WTC11 (cell line): ENCODE measurements at regions not wholly inside any gene's neighbourhood (a gene's known extent, or its start where the extent isn't known, plus 50 kb on each side); places are given as distances from the start of the nearest gene placed in this dataset.

Experiments
- ETV6 ChIP-seq: sonication (generic); formaldehyde crosslinking; IDR thresholded peaks from 2 replicates; pipeline ENCODE4 v1.8.1; 2022; ENCODE audit warnings: mild to moderate bottlenecking, missing genetic modification reagents
- GABPB1 ChIP-seq: sonication (generic); formaldehyde crosslinking; IDR thresholded peaks from 2 replicates; pipeline ENCODE4 v1.8.1; 2023; ENCODE audit warnings: mild to moderate bottlenecking, missing genetic modification reagents
- JUN ChIP-seq: sonication (generic); formaldehyde crosslinking; IDR thresholded peaks from 2 replicates; pipeline ENCODE4 v1.8.0; 2023; ENCODE audit warnings: mild to moderate bottlenecking, missing genetic modification reagents
- MYBL2 ChIP-seq: sonication (generic); formaldehyde crosslinking; IDR thresholded peaks from 2 replicates; pipeline ENCODE4 v1.8.1; 2023; ENCODE audit warnings: mild to moderate bottlenecking, moderate library complexity, missing genetic modification reagents
- NFYB ChIP-seq: sonication (generic); formaldehyde crosslinking; conservative IDR thresholded peaks from 2 replicates; pipeline ENCODE4 v1.8.0; 2022; ENCODE audit warnings: low read depth, missing genetic modification reagents
- NR2C2 ChIP-seq: sonication (generic); formaldehyde crosslinking; IDR thresholded peaks from 2 replicates; pipeline ENCODE4 v1.8.0; 2022; ENCODE audit warnings: mild to moderate bottlenecking, missing genetic modification reagents
- TF ChIP-seq, protein P1 (sequence below): fragments of 200-600 bp; IDR thresholded peaks from 2 replicates; pipeline ENCODE4 v1.8.0; 2022; ENCODE audit warnings: antibody characterized with exemption
- TF ChIP-seq, protein P2 (sequence below): sonication (generic); formaldehyde crosslinking; IDR thresholded peaks from 2 replicates; pipeline ENCODE4 v1.8.1; 2023; ENCODE audit warnings: mild to moderate bottlenecking, missing genetic modification reagents, moderate library complexity
- TF ChIP-seq, protein P3 (sequence below): sonication (generic); formaldehyde crosslinking; IDR thresholded peaks from 2 replicates; pipeline ENCODE4 v1.8.0; 2022; ENCODE audit warnings: missing genetic modification reagents
- TF ChIP-seq, protein P4 (sequence below): sonication (generic); formaldehyde crosslinking; IDR thresholded peaks from 2 replicates; pipeline ENCODE4 v1.8.0; 2022; ENCODE audit warnings: mild to moderate bottlenecking, missing genetic modification reagents

DNA sequence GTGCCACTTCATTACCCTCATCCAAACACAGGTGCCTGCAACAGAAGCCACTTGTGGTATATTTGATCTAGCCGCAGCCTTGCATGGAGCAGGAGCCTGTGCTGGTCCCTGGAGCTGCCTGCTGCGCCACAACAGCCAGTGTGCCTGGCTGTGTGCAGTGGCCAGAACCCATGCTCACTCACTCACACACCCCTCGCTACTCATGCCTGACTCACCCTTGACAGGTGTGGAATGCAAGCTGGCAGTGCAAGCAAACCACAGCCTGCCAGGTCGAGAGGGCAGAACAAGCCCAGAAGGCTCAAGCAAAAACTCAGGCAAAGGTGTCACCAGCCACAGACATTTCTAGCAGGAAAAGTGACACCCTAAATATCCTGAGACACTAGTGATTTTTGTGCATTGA, 1510.9 kb downstream of the KCNT2 start:
- TF ChIP-seq, protein P1, sequence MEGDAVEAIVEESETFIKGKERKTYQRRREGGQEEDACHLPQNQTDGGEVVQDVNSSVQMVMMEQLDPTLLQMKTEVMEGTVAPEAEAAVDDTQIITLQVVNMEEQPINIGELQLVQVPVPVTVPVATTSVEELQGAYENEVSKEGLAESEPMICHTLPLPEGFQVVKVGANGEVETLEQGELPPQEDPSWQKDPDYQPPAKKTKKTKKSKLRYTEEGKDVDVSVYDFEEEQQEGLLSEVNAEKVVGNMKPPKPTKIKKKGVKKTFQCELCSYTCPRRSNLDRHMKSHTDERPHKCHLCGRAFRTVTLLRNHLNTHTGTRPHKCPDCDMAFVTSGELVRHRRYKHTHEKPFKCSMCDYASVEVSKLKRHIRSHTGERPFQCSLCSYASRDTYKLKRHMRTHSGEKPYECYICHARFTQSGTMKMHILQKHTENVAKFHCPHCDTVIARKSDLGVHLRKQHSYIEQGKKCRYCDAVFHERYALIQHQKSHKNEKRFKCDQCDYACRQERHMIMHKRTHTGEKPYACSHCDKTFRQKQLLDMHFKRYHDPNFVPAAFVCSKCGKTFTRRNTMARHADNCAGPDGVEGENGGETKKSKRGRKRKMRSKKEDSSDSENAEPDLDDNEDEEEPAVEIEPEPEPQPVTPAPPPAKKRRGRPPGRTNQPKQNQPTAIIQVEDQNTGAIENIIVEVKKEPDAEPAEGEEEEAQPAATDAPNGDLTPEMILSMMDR = no peak
- no peak for TF ChIP-seq JUN
- TF ChIP-seq, protein P2, sequence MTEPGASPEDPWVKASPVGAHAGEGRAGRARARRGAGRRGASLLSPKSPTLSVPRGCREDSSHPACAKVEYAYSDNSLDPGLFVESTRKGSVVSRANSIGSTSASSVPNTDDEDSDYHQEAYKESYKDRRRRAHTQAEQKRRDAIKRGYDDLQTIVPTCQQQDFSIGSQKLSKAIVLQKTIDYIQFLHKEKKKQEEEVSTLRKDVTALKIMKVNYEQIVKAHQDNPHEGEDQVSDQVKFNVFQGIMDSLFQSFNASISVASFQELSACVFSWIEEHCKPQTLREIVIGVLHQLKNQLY (CRISPR knock-in tag) = no peak
- no peak for TF ChIP-seq ETV6
- TF ChIP-seq MYBL2 (CRISPR knock-in tag) = no peak
- TF ChIP-seq, protein P3, sequence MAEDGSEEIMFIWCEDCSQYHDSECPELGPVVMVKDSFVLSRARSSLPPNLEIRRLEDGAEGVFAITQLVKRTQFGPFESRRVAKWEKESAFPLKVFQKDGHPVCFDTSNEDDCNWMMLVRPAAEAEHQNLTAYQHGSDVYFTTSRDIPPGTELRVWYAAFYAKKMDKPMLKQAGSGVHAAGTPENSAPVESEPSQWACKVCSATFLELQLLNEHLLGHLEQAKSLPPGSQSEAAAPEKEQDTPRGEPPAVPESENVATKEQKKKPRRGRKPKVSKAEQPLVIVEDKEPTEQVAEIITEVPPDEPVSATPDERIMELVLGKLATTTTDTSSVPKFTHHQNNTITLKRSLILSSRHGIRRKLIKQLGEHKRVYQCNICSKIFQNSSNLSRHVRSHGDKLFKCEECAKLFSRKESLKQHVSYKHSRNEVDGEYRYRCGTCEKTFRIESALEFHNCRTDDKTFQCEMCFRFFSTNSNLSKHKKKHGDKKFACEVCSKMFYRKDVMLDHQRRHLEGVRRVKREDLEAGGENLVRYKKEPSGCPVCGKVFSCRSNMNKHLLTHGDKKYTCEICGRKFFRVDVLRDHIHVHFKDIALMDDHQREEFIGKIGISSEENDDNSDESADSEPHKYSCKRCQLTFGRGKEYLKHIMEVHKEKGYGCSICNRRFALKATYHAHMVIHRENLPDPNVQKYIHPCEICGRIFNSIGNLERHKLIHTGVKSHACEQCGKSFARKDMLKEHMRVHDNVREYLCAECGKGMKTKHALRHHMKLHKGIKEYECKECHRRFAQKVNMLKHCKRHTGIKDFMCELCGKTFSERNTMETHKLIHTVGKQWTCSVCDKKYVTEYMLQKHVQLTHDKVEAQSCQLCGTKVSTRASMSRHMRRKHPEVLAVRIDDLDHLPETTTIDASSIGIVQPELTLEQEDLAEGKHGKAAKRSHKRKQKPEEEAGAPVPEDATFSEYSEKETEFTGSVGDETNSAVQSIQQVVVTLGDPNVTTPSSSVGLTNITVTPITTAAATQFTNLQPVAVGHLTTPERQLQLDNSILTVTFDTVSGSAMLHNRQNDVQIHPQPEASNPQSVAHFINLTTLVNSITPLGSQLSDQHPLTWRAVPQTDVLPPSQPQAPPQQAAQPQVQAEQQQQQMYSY (CRISPR knock-in tag) = no peak
- no peak for TF ChIP-seq NR2C2 (CRISPR knock-in tag)
- TF ChIP-seq NFYB (CRISPR knock-in tag) = no peak
- TF ChIP-seq GABPB1 (CRISPR knock-in tag) = no peak
- TF ChIP-seq, protein P4, sequence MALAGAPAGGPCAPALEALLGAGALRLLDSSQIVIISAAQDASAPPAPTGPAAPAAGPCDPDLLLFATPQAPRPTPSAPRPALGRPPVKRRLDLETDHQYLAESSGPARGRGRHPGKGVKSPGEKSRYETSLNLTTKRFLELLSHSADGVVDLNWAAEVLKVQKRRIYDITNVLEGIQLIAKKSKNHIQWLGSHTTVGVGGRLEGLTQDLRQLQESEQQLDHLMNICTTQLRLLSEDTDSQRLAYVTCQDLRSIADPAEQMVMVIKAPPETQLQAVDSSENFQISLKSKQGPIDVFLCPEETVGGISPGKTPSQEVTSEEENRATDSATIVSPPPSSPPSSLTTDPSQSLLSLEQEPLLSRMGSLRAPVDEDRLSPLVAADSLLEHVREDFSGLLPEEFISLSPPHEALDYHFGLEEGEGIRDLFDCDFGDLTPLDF = no peak
